Fibroblast of lung (primary cell): ENCODE measurements at regions not wholly inside any gene's neighbourhood (a gene's known extent, or its start where the extent isn't known, plus 50 kb on each side); places are given as distances from the start of the nearest gene placed in this dataset.

Source experiments
- DNase-seq, 2 donors: peaks; one replicate each; pipeline versions ENCODE4 v3.0.0 to v3.0.0-alpha.2; 2010; ENCODE audit warnings: low read depth in 2 of 2
- H2AFZ ChIP-seq: 2 replicates; pipeline ENCODE4 v1.5.1; 2012; ENCODE audit warnings: low read length, control low read depth, inconsistent platforms
- H3K27ac ChIP-seq: 2 replicates; pipeline ENCODE4 v1.5.1; 2011; ENCODE audit warnings: low read length, control low read depth; ENCODE audit not compliant: insufficient read depth
- H3K27me3 ChIP-seq: 2 replicates; pipeline ENCODE4 v1.5.1; 2011; ENCODE audit warnings: mild to moderate bottlenecking, low read length; ENCODE audit not compliant: control insufficient read depth, insufficient read depth
- H3K36me3 ChIP-seq: 2 replicates; pipeline ENCODE4 v1.5.1; 2011; ENCODE audit warnings: low read length; ENCODE audit not compliant: control insufficient read depth, insufficient read depth
- H3K4me1 ChIP-seq: 2 replicates; pipeline ENCODE4 v1.5.1; 2011; ENCODE audit warnings: low read length; ENCODE audit not compliant: control insufficient read depth, insufficient read depth; ENCODE audit errors: extremely low read depth
- H3K4me2 ChIP-seq: 2 replicates; pipeline ENCODE4 v1.5.1; 2011; ENCODE audit warnings: low read length, control low read depth; ENCODE audit not compliant: insufficient read depth; ENCODE audit errors: extremely low read depth
- H3K4me3 ChIP-seq, 4 experiments: fragments of 200-600 bp in 1 of 4; sonication (generic) in 1 of 4; replicated peaks in 1 of 4; 2 replicates each; pipeline ENCODE4 v1.5.1; 2011 to 2016; ENCODE audit warnings: low read length in 4 of 4, low read depth in 3 of 4, mild to moderate bottlenecking in 3 of 4, control low read depth in 2 of 4, inconsistent platforms in 1 of 4, mixed read lengths in 1 of 4; ENCODE audit not compliant: insufficient read depth in 1 of 4; ENCODE audit errors: control extremely low read depth in 1 of 4
- H3K79me2 ChIP-seq: 2 replicates; pipeline ENCODE4 v1.5.1; 2012; ENCODE audit warnings: mild to moderate bottlenecking, low read length, inconsistent platforms; ENCODE audit not compliant: control insufficient read depth, insufficient read depth
- H3K9ac ChIP-seq: 2 replicates; pipeline ENCODE4 v1.5.1; 2011; ENCODE audit warnings: mild to moderate bottlenecking, low read length, control low read depth; ENCODE audit not compliant: insufficient read depth
- H3K9me3 ChIP-seq: 2 replicates; pipeline ENCODE4 v1.5.1; 2012; ENCODE audit warnings: low read depth, low read length; ENCODE audit not compliant: control insufficient read depth, insufficient read depth
- H4K20me1 ChIP-seq: 2 replicates; pipeline ENCODE4 v1.5.1; 2011; ENCODE audit warnings: low read length; ENCODE audit not compliant: control insufficient read depth, insufficient read depth; ENCODE audit errors: extremely low read depth
- CTCF ChIP-seq, 2 donors: IDR thresholded peaks in 1 of 2; conservative IDR thresholded peaks in 1 of 2; 1 replicate in 1 of 2; 2 replicates in 1 of 2; pipeline ENCODE4 v1.5.1; 2011 to 2012; ENCODE audit warnings: low read length in 2 of 2, control low read depth in 1 of 2, inconsistent platforms in 1 of 2, low read depth in 1 of 2, mild to moderate bottlenecking in 1 of 2
- EZH2 ChIP-seq: IDR thresholded peaks from 2 replicates; pipeline ENCODE4 v1.5.1; 2012; ENCODE audit warnings: low read length, control low read depth, mild to moderate bottlenecking; ENCODE audit errors: missing control alignments

DNA sequence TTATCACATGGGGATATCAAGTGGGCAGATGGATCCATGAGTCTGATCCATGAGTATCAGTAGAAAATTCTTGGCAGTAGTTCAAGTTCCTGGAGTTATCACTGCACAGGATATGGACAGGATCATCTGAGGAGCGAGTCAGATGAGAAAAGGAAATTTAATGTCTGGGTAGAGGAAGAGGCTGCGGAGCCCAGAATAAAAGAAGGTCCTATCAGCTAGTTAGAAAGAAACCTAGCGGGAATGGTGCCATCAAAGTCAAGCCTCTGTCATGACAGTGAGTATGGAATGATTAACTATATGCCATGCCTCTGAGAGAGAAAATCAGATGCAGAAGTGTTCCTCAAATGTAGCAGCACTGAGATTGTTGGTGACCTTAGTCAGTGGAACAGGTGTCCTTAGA is 248.1 kb downstream of the PIK3R1 start:
- no peak for TF ChIP-seq EZH2
- TF ChIP-seq CTCF (conservative IDR thresholded peaks at IDR 0.05 in 1 of 2, IDR thresholded peaks at IDR 0.05 in 1 of 2; ENCODE audit: low read depth in 1 of 2, low read length in 2 of 2), result no peak
- H3K9me3 ChIP-seq, result no peaks in the 10 kb centered on the region
- H2AFZ ChIP-seq, result no peak overlapping the region
- DNase-seq, result no peak
- H3K4me2 ChIP-seq, result no peak overlapping the region
- H3K27ac ChIP-seq, result no peak overlapping the region
- H3K9ac ChIP-seq, result no peak overlapping the region
- H3K36me3 ChIP-seq, result no peaks in the 10 kb centered on the region
- H4K20me1 ChIP-seq, result no peaks in the 10 kb centered on the region
- no peaks in the 10 kb centered on the region for H3K27me3 ChIP-seq
- H3K79me2 ChIP-seq, result no peaks in the 10 kb centered on the region
- H3K4me3 ChIP-seq, result no peak overlapping the region
- no peaks in the 10 kb centered on the region for H3K4me1 ChIP-seq

- Histone ChIP-seq H3K27me3 (no peaks in the 10 kb centered on the region), H2AFZ (no peak overlapping the region), H3K36me3 (no peaks in the 10 kb centered on the region), H3K4me2 (no peak overlapping the region), H3K4me1 (no peaks in the 10 kb centered on the region), H3K9ac (no peak overlapping the region), H3K9me3 (no peaks in the 10 kb centered on the region), H3K27ac (no peak overlapping the region), H3K4me3 (no peak overlapping the region), H3K79me2 (no peaks in the 10 kb centered on the region), H4K20me1 (no peaks in the 10 kb centered on the region)
- TF ChIP-seq EZH2 (no peak), CTCF (conservative IDR thresholded peaks at IDR 0.05 in 1 of 2, IDR thresholded peaks at IDR 0.05 in 1 of 2; ENCODE audit: low read depth in 1 of 2, low read length in 2 of 2) (no peak)
- DNase-seq, result peak in 1 of 2 donors; percentile 57
These were observed 248.9 kb downstream of the PIK3R1 start for GRCh38 chr5:68464424-68464823.

DNA sequence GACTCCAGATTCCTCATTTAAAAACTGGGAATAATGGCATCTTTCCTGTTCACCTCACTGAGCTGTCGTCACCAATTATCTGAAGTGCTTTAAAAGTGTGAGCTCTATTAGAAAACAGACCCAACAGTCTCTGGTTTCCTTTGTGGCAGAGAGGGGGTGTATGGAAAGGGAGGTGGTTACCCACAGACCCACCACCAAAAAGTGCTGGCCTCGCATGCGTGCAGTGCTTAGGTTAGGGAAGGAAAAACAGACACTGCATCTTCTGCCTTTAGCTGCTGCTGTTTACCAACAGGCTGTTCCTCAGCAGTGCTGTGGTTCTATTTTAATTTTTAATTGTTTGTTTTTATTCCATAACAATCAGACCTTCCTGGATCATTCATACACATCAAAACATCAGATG is 249.6 kb downstream of the PIK3R1 start:
- H3K9ac ChIP-seq, result no peak overlapping the region
- no peaks in the 10 kb centered on the region for H3K9me3 ChIP-seq
- H3K4me3 ChIP-seq, result no peak overlapping the region
- H3K79me2 ChIP-seq, result no peaks in the 10 kb centered on the region
- H3K4me2 ChIP-seq, result no peak overlapping the region
- no peak for DNase-seq
- no peak for TF ChIP-seq EZH2
- TF ChIP-seq CTCF (conservative IDR thresholded peaks at IDR 0.05 in 1 of 2, IDR thresholded peaks at IDR 0.05 in 1 of 2; ENCODE audit: low read depth in 1 of 2, low read length in 2 of 2), result no peak
- no peak overlapping the region for H2AFZ ChIP-seq
- no peaks in the 10 kb centered on the region for H3K4me1 ChIP-seq
- no peaks in the 10 kb centered on the region for H3K36me3 ChIP-seq
- H3K27me3 ChIP-seq, result no peaks in the 10 kb centered on the region
- H3K27ac ChIP-seq, result no peak overlapping the region
- no peaks in the 10 kb centered on the region for H4K20me1 ChIP-seq
